AG09309 (cell line): ENCODE measurements at regions not wholly inside any gene's neighbourhood (a gene's known extent, or its start where the extent isn't known, plus 50 kb on each side); places are given as distances from the start of the nearest gene placed in this dataset.
"Not testable (repeated sequence)": the region's sequence is repeated elsewhere in the genome, so short reads cannot be mapped to it uniquely, and the experiment has no call there.

ENCODE experiments used
- DNase-seq: peaks from one replicate; pipeline ENCODE4 v3.0.0-alpha.2; 2010; ENCODE audit warnings: low read depth
- H3K4me3 ChIP-seq: 2 replicates; pipeline ENCODE4 v1.5.1; 2011; ENCODE audit warnings: mild to moderate bottlenecking, low read depth, low read length, moderate library complexity; ENCODE audit not compliant: control insufficient read depth
- TF ChIP-seq, protein P1 (sequence below): IDR thresholded peaks from 2 replicates; pipeline ENCODE4 v1.5.1; 2011; ENCODE audit warnings: mild to moderate bottlenecking, low read depth, low read length, inconsistent platforms; ENCODE audit not compliant: insufficient read depth, control insufficient read depth; ENCODE audit errors: missing control alignments

- DNase-seq, result no peak
- TF ChIP-seq, protein P1, sequence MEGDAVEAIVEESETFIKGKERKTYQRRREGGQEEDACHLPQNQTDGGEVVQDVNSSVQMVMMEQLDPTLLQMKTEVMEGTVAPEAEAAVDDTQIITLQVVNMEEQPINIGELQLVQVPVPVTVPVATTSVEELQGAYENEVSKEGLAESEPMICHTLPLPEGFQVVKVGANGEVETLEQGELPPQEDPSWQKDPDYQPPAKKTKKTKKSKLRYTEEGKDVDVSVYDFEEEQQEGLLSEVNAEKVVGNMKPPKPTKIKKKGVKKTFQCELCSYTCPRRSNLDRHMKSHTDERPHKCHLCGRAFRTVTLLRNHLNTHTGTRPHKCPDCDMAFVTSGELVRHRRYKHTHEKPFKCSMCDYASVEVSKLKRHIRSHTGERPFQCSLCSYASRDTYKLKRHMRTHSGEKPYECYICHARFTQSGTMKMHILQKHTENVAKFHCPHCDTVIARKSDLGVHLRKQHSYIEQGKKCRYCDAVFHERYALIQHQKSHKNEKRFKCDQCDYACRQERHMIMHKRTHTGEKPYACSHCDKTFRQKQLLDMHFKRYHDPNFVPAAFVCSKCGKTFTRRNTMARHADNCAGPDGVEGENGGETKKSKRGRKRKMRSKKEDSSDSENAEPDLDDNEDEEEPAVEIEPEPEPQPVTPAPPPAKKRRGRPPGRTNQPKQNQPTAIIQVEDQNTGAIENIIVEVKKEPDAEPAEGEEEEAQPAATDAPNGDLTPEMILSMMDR, result no peak
- H3K4me3 ChIP-seq, result no peak overlapping the region
Observed at GRCh38 chr10:21122907-21123306, 225.8 kb upstream of the NEBL start.

GRCh38 chr10:21121822-21122221, 224.7 kb upstream of the NEBL start:
- DNase-seq, H3K4me3 ChIP-seq: not testable (repeated sequence)

DNA sequence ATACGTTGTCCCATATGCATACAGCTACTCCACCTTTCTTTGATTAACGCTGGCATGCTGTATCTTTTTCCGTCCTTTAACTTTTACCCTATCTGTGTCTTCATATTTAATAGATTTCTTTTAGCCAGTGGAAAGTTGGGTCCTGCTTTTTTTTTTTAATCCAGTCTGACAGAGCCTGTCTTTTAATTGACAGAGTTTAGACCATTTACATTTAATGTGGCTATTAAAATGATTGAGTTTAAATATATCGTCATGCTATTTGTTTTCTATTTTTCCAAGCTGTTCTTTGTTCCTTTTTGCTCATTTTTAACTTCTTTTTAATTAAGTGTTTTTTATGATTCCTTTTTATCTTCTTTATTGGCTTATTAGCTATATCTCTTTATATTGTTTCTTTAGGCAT, 217.6 kb upstream of the NEBL start:
- H3K4me3 ChIP-seq, result no peak overlapping the region
- DNase-seq, result no peak
- TF ChIP-seq, protein P1, result no peak

GRCh38 chr10:21110358-21110757, 213.2 kb upstream of the NEBL start:
- TF ChIP-seq, protein P1, result no peak
- no peak for DNase-seq
- no peak overlapping the region for H3K4me3 ChIP-seq

DNA sequence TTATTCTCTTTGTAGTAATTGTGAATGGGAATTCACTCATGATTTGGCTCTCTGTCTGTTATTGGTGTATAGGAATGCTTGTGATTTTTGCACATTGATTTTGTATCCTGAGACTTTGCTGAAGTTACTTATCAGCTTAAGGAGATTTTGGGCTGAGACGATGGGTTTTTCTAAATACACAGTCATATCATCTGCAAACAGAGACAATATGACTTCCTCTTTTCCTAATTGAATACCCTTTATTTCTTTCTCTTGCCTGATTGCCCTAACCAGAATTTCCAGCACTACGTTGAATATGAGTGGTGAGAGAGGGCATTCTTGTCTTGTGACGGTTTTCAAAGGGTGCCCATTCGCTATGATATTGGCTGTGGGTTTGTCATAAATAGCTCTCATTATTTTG, 209.8 kb upstream of the NEBL start:
- not testable (repeated sequence) for DNase-seq, H3K4me3 ChIP-seq

- not testable (repeated sequence) for H3K4me3 ChIP-seq, DNase-seq
Observed at GRCh38 chr10:21105331-21105730, 208.2 kb upstream of the NEBL start.

- no peak for DNase-seq
- no peak overlapping the region for H3K4me3 ChIP-seq
Observed at GRCh38 chr10:21100871-21101514, 203.9 kb upstream of the NEBL start.

GRCh38 chr10:21100190-21100589, 203.1 kb upstream of the NEBL start:
- TF ChIP-seq, protein P1, result no peak
- DNase-seq, result no peak

More at GRCh38 chr10:21100871-21101514, 203.9 kb upstream of the NEBL start:
- TF ChIP-seq, protein P1, result no peak

More at GRCh38 chr10:21100190-21100589, 203.1 kb upstream of the NEBL start:
- H3K4me3 ChIP-seq, result no peak overlapping the region
